Lower leg skin (tissue), 4 donors: ENCODE measurements at regions not wholly inside any gene's neighbourhood (a gene's known extent, or its start where the extent isn't known, plus 50 kb on each side); places are given as distances from the start of the nearest gene placed in this dataset.

ENCODE experiments used
- DNase-seq, 2 donors: peaks; one replicate each; pipeline ENCODE4 v3.0.0-alpha.2; 2019; ENCODE audit warnings: low spot score in 2 of 2
- H3K4me3 ChIP-seq: fragments of 200-600 bp; sonication (generic); 2 replicates; pipeline ENCODE4 v1.5.1; 2017; ENCODE audit warnings: mild to moderate bottlenecking, low read depth; ENCODE audit not compliant: poor library complexity, severe bottlenecking
- POLR2A ChIP-seq, 2 donors: fragments of 450-650 bp; IDR thresholded peaks; one replicate each; pipeline ENCODE4 v1.6.1; 2016 to 2017; ENCODE audit warnings: antibody characterized with exemption in 2 of 2, mild to moderate bottlenecking in 1 of 2, moderate library complexity in 1 of 2
- WGBS, 2 donors: methylation state at CpG; one replicate each; pipeline ENCODE4 v1.1.5; 2018; 5-methylcytosine and 5-hydroxymethylcytosine counted together
- intact Hi-C: fragments of 100-400 bp; cut with DNase I; formaldehyde crosslinking; loops from one replicate; pipeline ENCODE4 v1.15.0; 2023; ENCODE audit warnings: low total_unique reads
- TF ChIP-seq, protein P1 (sequence below), 3 donors: fragments of 450-650 bp; IDR thresholded peaks; one replicate each; pipeline ENCODE4 v1.5.1; 2016; ENCODE audit warnings: antibody characterized with exemption in 3 of 3, mild to moderate bottlenecking in 3 of 3, moderate library complexity in 2 of 3

DNA sequence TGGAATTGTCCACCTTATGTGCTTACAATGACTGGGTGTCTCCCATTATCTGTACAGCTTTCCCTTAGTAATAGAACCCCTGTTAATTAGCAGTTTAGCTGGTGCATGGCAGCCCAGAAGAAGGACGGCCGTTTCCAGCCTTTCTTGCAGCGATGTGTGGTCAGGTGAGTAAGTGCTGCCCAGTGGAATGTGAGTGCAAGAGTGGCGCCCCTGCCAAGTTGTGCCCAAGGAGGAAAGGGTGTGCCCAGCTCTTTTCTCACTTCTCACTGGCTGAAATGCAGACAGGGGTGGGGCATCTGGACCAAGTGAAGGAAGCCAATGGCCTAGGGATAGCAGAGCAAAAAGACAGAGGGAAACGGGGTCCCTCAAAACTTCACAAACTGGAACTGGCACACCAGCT, 296.8 kb downstream of the PREX1 start:
- DNase-seq, result peak in 1 of 2 donors; percentile 80
- H3K4me3 ChIP-seq, result no peak overlapping the region
- WGBS, 2 donors, result 64 to 77% methylated on average over 5 of the region's 5 CpGs
- no peak for TF ChIP-seq POLR2A (IDR thresholded peaks at IDR 0.05)
- TF ChIP-seq, protein P1, sequence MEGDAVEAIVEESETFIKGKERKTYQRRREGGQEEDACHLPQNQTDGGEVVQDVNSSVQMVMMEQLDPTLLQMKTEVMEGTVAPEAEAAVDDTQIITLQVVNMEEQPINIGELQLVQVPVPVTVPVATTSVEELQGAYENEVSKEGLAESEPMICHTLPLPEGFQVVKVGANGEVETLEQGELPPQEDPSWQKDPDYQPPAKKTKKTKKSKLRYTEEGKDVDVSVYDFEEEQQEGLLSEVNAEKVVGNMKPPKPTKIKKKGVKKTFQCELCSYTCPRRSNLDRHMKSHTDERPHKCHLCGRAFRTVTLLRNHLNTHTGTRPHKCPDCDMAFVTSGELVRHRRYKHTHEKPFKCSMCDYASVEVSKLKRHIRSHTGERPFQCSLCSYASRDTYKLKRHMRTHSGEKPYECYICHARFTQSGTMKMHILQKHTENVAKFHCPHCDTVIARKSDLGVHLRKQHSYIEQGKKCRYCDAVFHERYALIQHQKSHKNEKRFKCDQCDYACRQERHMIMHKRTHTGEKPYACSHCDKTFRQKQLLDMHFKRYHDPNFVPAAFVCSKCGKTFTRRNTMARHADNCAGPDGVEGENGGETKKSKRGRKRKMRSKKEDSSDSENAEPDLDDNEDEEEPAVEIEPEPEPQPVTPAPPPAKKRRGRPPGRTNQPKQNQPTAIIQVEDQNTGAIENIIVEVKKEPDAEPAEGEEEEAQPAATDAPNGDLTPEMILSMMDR (IDR thresholded peaks at IDR 0.05), result no peak
- intact Hi-C loops, result no loop called here

DNA sequence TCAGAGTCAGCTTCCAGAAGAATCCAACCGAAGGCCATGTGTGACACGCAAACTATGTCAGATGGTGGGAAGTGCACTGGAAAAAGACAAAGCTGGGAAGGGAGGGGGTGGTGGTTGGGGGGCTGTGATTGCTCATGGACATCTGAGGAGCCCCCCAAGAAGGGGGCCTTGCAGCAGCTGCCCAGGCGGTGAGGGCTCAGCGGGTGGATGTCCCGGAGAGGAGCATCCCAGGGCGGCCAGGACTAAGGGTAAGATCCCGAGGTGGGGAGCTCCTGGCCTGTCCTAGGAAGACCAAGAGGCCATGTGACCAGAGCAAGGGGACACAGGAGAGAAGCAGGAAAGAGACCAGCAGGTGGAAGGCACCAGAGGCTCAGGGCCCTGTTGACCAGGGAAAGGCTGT, 299.5 kb downstream of the PREX1 start:
- H3K4me3 ChIP-seq, result no peak overlapping the region
- intact Hi-C loops, result no loop called here
- DNase-seq, result no peak
- 94 to 97% methylated on average over 7 of the region's 7 CpGs for WGBS, 2 donors
- TF ChIP-seq, protein P1 (IDR thresholded peaks at IDR 0.05), result no peak
- TF ChIP-seq POLR2A (IDR thresholded peaks at IDR 0.05), result no peak

DNA sequence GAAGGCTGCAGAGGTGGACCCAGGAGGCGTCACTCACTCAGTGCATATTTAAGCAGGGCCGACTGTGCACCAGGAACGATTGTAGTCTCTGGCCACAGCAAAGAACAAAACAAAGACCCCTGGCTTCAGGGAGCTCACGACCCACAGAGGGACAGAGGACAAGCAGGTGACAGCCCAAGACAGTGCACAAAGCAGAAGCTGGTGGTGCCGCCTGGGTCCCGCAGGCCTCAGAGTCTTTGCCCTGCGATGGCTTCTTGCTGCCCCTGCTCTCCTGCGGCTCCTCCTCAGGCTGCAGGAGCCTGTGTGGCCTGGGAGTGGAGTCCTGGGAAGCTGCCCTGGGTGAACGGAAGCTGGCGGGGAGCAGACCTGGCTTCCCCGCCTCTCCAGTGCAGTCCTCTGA, 300.0 kb downstream of the PREX1 start:
- H3K4me3 ChIP-seq, result no peak overlapping the region
- TF ChIP-seq, protein P1 (IDR thresholded peaks at IDR 0.05), result no peak
- TF ChIP-seq POLR2A (IDR thresholded peaks at IDR 0.05), result no peak
- peak in 1 of 2 donors; percentile 59 for DNase-seq
- intact Hi-C loops, result no loop called here
- 83 to 85% methylated on average over 11 of the region's 11 CpGs for WGBS, 2 donors

DNA sequence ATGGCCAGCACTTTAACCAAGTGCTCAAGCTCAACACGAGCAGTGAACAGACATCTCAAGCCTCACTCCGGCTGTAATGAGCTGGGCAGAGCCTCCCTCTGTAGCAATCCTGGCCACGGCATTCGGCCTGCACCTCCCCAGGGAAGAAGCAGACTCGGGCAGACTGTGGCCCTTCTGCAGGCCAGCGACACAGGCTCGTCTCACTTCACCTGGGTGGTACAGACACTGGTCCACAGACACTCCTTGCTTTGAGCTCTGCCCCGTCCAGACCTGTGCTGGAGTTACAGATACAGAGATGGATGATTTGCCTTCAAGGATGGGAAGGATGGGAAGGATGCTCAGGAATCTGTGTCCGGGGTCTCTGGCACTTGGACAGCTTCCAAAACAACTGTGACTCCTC, 300.9 kb downstream of the PREX1 start:
- DNase-seq, result peak in 1 of 2 donors; percentile 69
- no peak overlapping the region for H3K4me3 ChIP-seq
- intact Hi-C loops, result no loop called here
- 72 to 79% methylated on average over 9 of the region's 9 CpGs for WGBS, 2 donors
- TF ChIP-seq, protein P1 (IDR thresholded peaks at IDR 0.05), result no peak

DNA sequence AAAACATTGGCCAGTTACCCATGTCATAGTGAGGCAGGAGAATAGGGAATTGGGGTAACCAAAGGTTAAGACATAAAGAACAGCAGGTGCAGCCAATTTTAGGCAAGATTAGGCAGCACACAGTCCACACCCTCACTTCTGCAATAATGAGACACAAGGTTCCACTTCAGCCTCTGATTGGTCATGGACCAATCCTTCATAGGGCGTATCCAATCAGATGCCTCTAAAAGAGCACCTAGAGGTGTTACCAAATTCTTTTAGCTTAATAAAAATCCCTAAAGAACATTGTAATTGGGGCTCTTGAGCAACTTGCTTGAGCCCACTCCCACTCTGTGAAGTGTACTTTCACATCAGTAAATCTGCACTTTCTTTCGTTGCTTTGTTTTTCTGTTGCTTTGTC, 302.4 kb downstream of the PREX1 start:
- DNase-seq, result peak in 1 of 2 donors; percentile 5
- intact Hi-C loops, result no loop called here
- WGBS, 2 donors, result 86 to 91% methylated on average over 2 of the region's 2 CpGs
- no peak overlapping the region for H3K4me3 ChIP-seq
- TF ChIP-seq POLR2A (IDR thresholded peaks at IDR 0.05), result no peak
- TF ChIP-seq, protein P1 (IDR thresholded peaks at IDR 0.05), result no peak

DNA sequence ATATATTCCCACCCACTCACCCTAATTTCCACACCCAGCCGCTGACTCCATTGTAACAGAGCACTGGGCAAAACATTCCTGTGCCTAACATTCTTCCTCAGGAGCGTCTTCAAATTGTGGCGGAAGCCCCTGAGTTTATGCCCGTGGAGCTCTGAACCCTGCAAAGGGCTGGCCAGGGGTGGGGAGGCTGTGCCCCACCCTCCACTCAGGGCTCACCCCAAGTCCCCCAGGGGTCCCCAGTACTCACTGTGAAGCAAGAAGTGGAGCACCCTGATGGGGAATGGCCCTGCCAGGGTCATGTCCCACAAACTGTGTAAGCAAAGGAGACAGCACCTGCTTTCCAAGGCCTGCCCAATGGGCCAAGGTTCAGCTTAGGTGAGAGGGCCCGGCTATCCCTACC, 303.2 kb downstream of the PREX1 start:
- WGBS, 2 donors, result 85 to 86% methylated on average over 4 to 5 of the region's 5 CpGs
- no peak for TF ChIP-seq POLR2A (IDR thresholded peaks at IDR 0.05)
- TF ChIP-seq, protein P1 (IDR thresholded peaks at IDR 0.05), result no peak
- intact Hi-C loops, result no loop called here
- H3K4me3 ChIP-seq, result no peak overlapping the region
- DNase-seq, result peak in 1 of 2 donors; percentile 53
